IMR-90 (cell line): ENCODE measurements at regions not wholly inside any gene's neighbourhood (a gene's known extent, or its start where the extent isn't known, plus 50 kb on each side); places are given as distances from the start of the nearest gene placed in this dataset.

Experiments used
- ATAC-seq: fragments of 200-7000 bp; cut with Tn5 transposase; 2 replicates; pipeline ENCODE4 v1.9.1; 2020; ENCODE audit warnings: low read depth, mild to moderate bottlenecking, moderate library complexity
- BruUV-seq: library from RNA; stranded (reverse); fragments of 400-500 nt; replicated peaks from 2 replicates; lab custom pipeline; 2021; lab: Mats Ljungman, UMichigan
- CTCF ChIA-PET: fragments of 300-600 bp; formaldehyde crosslinking; extraction: SDS; loops from one replicate; lab custom pipeline; 2021; ENCODE audit warnings: antibody characterized with exemption; lab: Yijun Ruan, JAX
- POLR2A ChIA-PET: fragments of 300-600 bp; sonication (Branson Sonifier 250); formaldehyde crosslinking; loops from one replicate; lab custom pipeline; 2022; ENCODE audit warnings: antibody characterized with exemption; ENCODE audit not compliant: unreplicated experiment; lab: Charles Lee
- DNase-seq: peaks from one replicate; pipeline ENCODE4 v3.0.0; 2013
- H2AFZ ChIP-seq: replicated peaks from 2 replicates; pipeline ENCODE3; 2013; ENCODE audit warnings: low read length, mild to moderate bottlenecking; ENCODE audit not compliant: poor library complexity
- H2AK5ac ChIP-seq: 2 replicates; pipeline ENCODE4 v1.6.1; 2013; ENCODE audit warnings: low read depth, low read length, inconsistent platforms
- H2AK9ac ChIP-seq: replicated peaks from 2 replicates; pipeline ENCODE3; 2013; ENCODE audit warnings: mild to moderate bottlenecking, low read depth, low read length, moderate library complexity; ENCODE audit not compliant: poor library complexity
- H2BK120ac ChIP-seq: 2 replicates; pipeline ENCODE4 v1.6.1; 2013; ENCODE audit warnings: low read depth, low read length, inconsistent platforms
- H2BK15ac ChIP-seq: 3 replicates; pipeline ENCODE4 v1.6.1; 2013; ENCODE audit warnings: low read depth, low read length, inconsistent platforms
- H2BK20ac ChIP-seq: 2 replicates; pipeline ENCODE4 v1.6.1; 2013; ENCODE audit warnings: low read depth, mild to moderate bottlenecking, inconsistent platforms, low read length, moderate library complexity
- H2BK5ac ChIP-seq: 2 replicates; pipeline ENCODE4 v1.6.1; 2013; ENCODE audit warnings: mild to moderate bottlenecking, low read depth, low read length, inconsistent platforms; ENCODE audit not compliant: poor library complexity, severe bottlenecking
- H3K14ac ChIP-seq: replicated peaks from 2 replicates; pipeline ENCODE4 v1.6.1; 2013; ENCODE audit warnings: low read depth, low read length, inconsistent platforms
- H3K18ac ChIP-seq: 2 replicates; pipeline ENCODE4 v1.6.1; 2013; ENCODE audit warnings: low read depth, low read length, control low read depth
- H3K23ac ChIP-seq: 2 replicates; pipeline ENCODE4 v1.6.1; 2013; ENCODE audit warnings: low read depth, low read length, inconsistent platforms
- H3K27ac ChIP-seq: 2 replicates; pipeline ENCODE4 v1.5.1; 2013; ENCODE audit warnings: mild to moderate bottlenecking, control low read depth, low read length; ENCODE audit not compliant: insufficient read depth
- H3K27me3 ChIP-seq: 2 replicates; pipeline ENCODE4 v1.6.1; 2013; ENCODE audit warnings: low read length; ENCODE audit not compliant: control insufficient read depth, insufficient read depth
- H3K36me3 ChIP-seq: 2 replicates; pipeline ENCODE4 v1.6.1; 2013; ENCODE audit warnings: low read length, mixed read lengths; ENCODE audit not compliant: control insufficient read depth, insufficient read depth
- H3K4ac ChIP-seq: 2 replicates; pipeline ENCODE4 v1.6.1; 2013; ENCODE audit warnings: low read depth, low read length, inconsistent platforms
- H3K4me1 ChIP-seq: 2 replicates; pipeline ENCODE4 v1.6.1; 2013; ENCODE audit warnings: low read length, mixed read lengths; ENCODE audit not compliant: control insufficient read depth, insufficient read depth
- H3K4me2 ChIP-seq: 2 replicates; pipeline ENCODE4 v1.6.1; 2013; ENCODE audit warnings: low read depth, mild to moderate bottlenecking, control low read depth, low read length, moderate library complexity
- H3K4me3 ChIP-seq: 2 replicates; pipeline ENCODE4 v1.5.1; 2013; ENCODE audit warnings: low read depth, mild to moderate bottlenecking, control low read depth, low read length, moderate library complexity; ENCODE audit not compliant: insufficient read depth
- H3K56ac ChIP-seq: 2 replicates; pipeline ENCODE4 v1.6.1; 2013; ENCODE audit warnings: low read length, inconsistent platforms; ENCODE audit not compliant: insufficient read depth; ENCODE audit errors: extremely low read depth
- H3K79me1 ChIP-seq, 2 experiments: 2 replicates each; pipeline ENCODE4 v1.6.1; 2013; ENCODE audit warnings: low read length in 2 of 2, inconsistent platforms in 1 of 2, low read depth in 1 of 2
- H3K9ac ChIP-seq: 2 replicates; pipeline ENCODE4 v1.6.1; 2013; ENCODE audit warnings: low read depth, low read length, control low read depth
- H3K9me1 ChIP-seq: 2 replicates; pipeline ENCODE4 v1.6.1; 2013; ENCODE audit warnings: low read length, inconsistent platforms; ENCODE audit not compliant: insufficient read depth
- H3K9me3 ChIP-seq: 2 replicates; pipeline ENCODE4 v1.6.1; 2013; ENCODE audit warnings: low read length; ENCODE audit not compliant: control insufficient read depth, insufficient read depth
- H4K20me1 ChIP-seq: 2 replicates; pipeline ENCODE4 v1.6.1; 2013; ENCODE audit warnings: low read length, inconsistent platforms; ENCODE audit not compliant: insufficient read depth
- H4K5ac ChIP-seq: 2 replicates; pipeline ENCODE4 v1.6.1; 2013; ENCODE audit warnings: mild to moderate bottlenecking, low read depth, low read length, control low read depth
- H4K8ac ChIP-seq, 2 experiments: 2 replicates each; pipeline ENCODE4 v1.6.1; 2013; ENCODE audit warnings: low read depth in 2 of 2, low read length in 2 of 2, control low read depth in 1 of 2, inconsistent platforms in 1 of 2
- H4K91ac ChIP-seq: 2 replicates; pipeline ENCODE4 v1.6.1; 2013; ENCODE audit warnings: low read depth, low read length, inconsistent platforms; ENCODE audit not compliant: insufficient read depth
- BHLHE40 ChIP-seq: fragments of 150-350 bp; IDR thresholded peaks from 2 replicates; pipeline ENCODE4 v1.6.1; 2016; ENCODE audit warnings: mild to moderate bottlenecking, low read depth, low read length
- CEBPB ChIP-seq: IDR thresholded peaks from 2 replicates; pipeline ENCODE4 v1.6.1; 2012; ENCODE audit warnings: low read depth, low read length, improper control_type of control experiment
- CHD1 ChIP-seq: IDR thresholded peaks from 2 replicates; pipeline ENCODE4 v1.6.1; 2012; ENCODE audit warnings: low read depth, low read length, improper control_type of control experiment
- CTCF ChIP-seq: conservative IDR thresholded peaks from 2 replicates; pipeline ENCODE4 v1.5.1; 2012; ENCODE audit warnings: mild to moderate bottlenecking, low read depth, low read length, improper control_type of control experiment
- ELK1 ChIP-seq: fragments of 150-350 bp; IDR thresholded peaks from 2 replicates; pipeline ENCODE4 v1.6.1; 2016; ENCODE audit warnings: low read depth, mild to moderate bottlenecking, low read length, moderate library complexity, borderline replicate concordance
- FOS ChIP-seq: fragments of 150-350 bp; IDR thresholded peaks from 2 replicates; pipeline ENCODE4 v1.6.1; 2016; ENCODE audit warnings: low read depth, low read length
- MAFK ChIP-seq: IDR thresholded peaks from 2 replicates; pipeline ENCODE4 v1.6.1; 2012; ENCODE audit warnings: low read depth, low read length, improper control_type of control experiment
- MAZ ChIP-seq: IDR thresholded peaks from 2 replicates; pipeline ENCODE4 v1.6.1; 2012; ENCODE audit warnings: low read depth, mild to moderate bottlenecking, low read length, improper control_type of control experiment, moderate library complexity, borderline replicate concordance
- MXI1 ChIP-seq: IDR thresholded peaks from 2 replicates; pipeline ENCODE4 v1.6.1; 2012; ENCODE audit warnings: low read depth, mild to moderate bottlenecking, low read length, moderate library complexity, borderline replicate concordance
- NFE2L2 ChIP-seq: fragments of 150-350 bp; IDR thresholded peaks from 2 replicates; pipeline ENCODE4 v1.6.1; 2016; ENCODE audit warnings: low read depth, mild to moderate bottlenecking, low read length
- POLR2A ChIP-seq: IDR thresholded peaks from 2 replicates; pipeline ENCODE4 v1.6.1; 2012; ENCODE audit warnings: mild to moderate bottlenecking, low read depth, low read length
- RAD21 ChIP-seq: IDR thresholded peaks from 2 replicates; pipeline ENCODE4 v1.6.1; 2012; ENCODE audit warnings: low read length, improper control_type of control experiment
- RCOR1 ChIP-seq: IDR thresholded peaks from 2 replicates; pipeline ENCODE4 v1.6.1; 2012; ENCODE audit warnings: mild to moderate bottlenecking, low read length, improper control_type of control experiment; ENCODE audit not compliant: insufficient replicate concordance
- RFX5 ChIP-seq: IDR thresholded peaks from 2 replicates; pipeline ENCODE4 v1.8.0; 2012; ENCODE audit warnings: low read depth, mild to moderate bottlenecking, low read length, moderate library complexity
- SMC3 ChIP-seq: fragments of 150-350 bp; IDR thresholded peaks from 2 replicates; pipeline ENCODE4 v1.6.1; 2016; ENCODE audit warnings: low read depth, mild to moderate bottlenecking, antibody characterized with exemption, low read length, moderate library complexity
- USF2 ChIP-seq: fragments of 150-350 bp; IDR thresholded peaks from 2 replicates; pipeline ENCODE4 v1.6.1; 2017; ENCODE audit warnings: mild to moderate bottlenecking, antibody characterized with exemption, low read length, low read depth
- WGBS, 2 experiments: methylation state at CpG; one replicate each; pipeline versions ENCODE4 v1.1.5 to v1.1.7; 2013; ENCODE audit warnings: missing lambda C conversion rate in 2 of 2; ENCODE audit not compliant: insufficient read length in 1 of 2; ENCODE audit errors: extremely low coverage in 2 of 2; 5-methylcytosine and 5-hydroxymethylcytosine counted together
- dilution Hi-C: fragments of 300-500 bp; cut with HindIII; formaldehyde crosslinking; loops from one replicate; pipeline ENCODE4 v1.14.3; 2018; ENCODE audit warnings: low sequenced_read_pairs; ENCODE audit not compliant: unreplicated experiment
- in situ Hi-C: fragments of 300-500 bp; cut with MboI; formaldehyde crosslinking; loops from 3 replicates; pipeline ENCODE4 v1.14.3; 2019; ENCODE audit warnings: low sequenced_read_pairs, inconsistent platforms, mixed read lengths
- intact Hi-C: fragments of 100-400 bp; cut with micrococcal nuclease; formaldehyde crosslinking; loops from 2 replicates; pipeline ENCODE4 v1.10.0; 2022

GRCh38 chr12:85683051-85683450 is 153.2 kb downstream of the RASSF9 start:
- H2AK5ac ChIP-seq = no peak overlapping the region
- no peak overlapping the region for H4K91ac ChIP-seq
- DNase-seq (no peak), ATAC-seq (no peak)
- no peak overlapping the region for H2BK120ac ChIP-seq
- no peak overlapping the region for H3K56ac ChIP-seq
- dilution Hi-C loops = no loop called here
- in situ Hi-C loops = no loop called here
- POLR2A ChIA-PET = no interaction called here
- H3K18ac ChIP-seq = no peak overlapping the region
- intact Hi-C loops = no loop called here
- no peak overlapping the region for H3K4me2 ChIP-seq
- H2BK15ac ChIP-seq = no peak overlapping the region
- no peak overlapping the region for H2BK5ac ChIP-seq
- no peak overlapping the region for H3K23ac ChIP-seq
- no peak overlapping the region for H3K4me3 ChIP-seq
- H3K27me3 ChIP-seq = no peaks in the 10 kb centered on the region
- no peak overlapping the region for H4K8ac ChIP-seq
- H2AK9ac ChIP-seq = no peak overlapping the region
- no TSS peak for BruUV-seq
- no peaks in the 10 kb centered on the region for H3K9me1 ChIP-seq
- no peak overlapping the region for H2AFZ ChIP-seq
- WGBS, 2 experiments = no CpG with 5 or more reads among the region's 4 CpGs
- H4K20me1 ChIP-seq = no peaks in the 10 kb centered on the region
- CTCF ChIA-PET = no interaction called here
- no peaks in the 10 kb centered on the region for H3K79me1 ChIP-seq
- H2BK20ac ChIP-seq = no peak overlapping the region
- H3K9ac ChIP-seq = no peak overlapping the region
- no peak overlapping the region for H3K4ac ChIP-seq
- H3K36me3 ChIP-seq = no peaks in the 10 kb centered on the region
- TF ChIP-seq USF2 (no peak), MAFK (no peak), RCOR1 (no peak), RAD21 (no peak), MAZ (no peak), FOS (no peak), BHLHE40 (no peak), NFE2L2 (no peak), MXI1 (no peak), CHD1 (no peak), RFX5 (no peak), SMC3 (no peak), CEBPB (no peak), POLR2A (no peak), ELK1 (no peak), CTCF (no peak)
- no peak overlapping the region for H4K5ac ChIP-seq
- no peak overlapping the region for H3K14ac ChIP-seq
- H3K27ac ChIP-seq = no peak overlapping the region
- 0 out of 2 replicates have a peak, but pooled peaks cover 1% of the 10 kb centered on the region for H3K9me3 ChIP-seq
- no peaks in the 10 kb centered on the region for H3K4me1 ChIP-seq
